Posterior cingulate gyrus (tissue), 11 donors: ENCODE measurements at regions not wholly inside any gene's neighbourhood (a gene's known extent, or its start where the extent isn't known, plus 50 kb on each side); places are given as distances from the start of the nearest gene placed in this dataset.

Experiments
- DNase-seq, 10 donors: peaks; one replicate each; pipeline versions ENCODE4 v3.0.0 to v3.0.0-alpha.2; 2020 to 2021; ENCODE audit warnings: mixed read lengths in 3 of 10
- intact Hi-C: fragments of 100-400 bp; cut with DNase I; formaldehyde crosslinking; loops from one replicate; pipeline ENCODE4 v1.15.1; 2023

GRCh38 chr4:187286525-187286924 lies 562.9 kb upstream of the FAT1 start:
- DNase-seq, result no peak
- intact Hi-C loops, result no loop called here

GRCh38 chr4:187289371-187289770 lies 565.7 kb upstream of the FAT1 start:
- DNase-seq, result no peak
- intact Hi-C loops, result no loop called here

- intact Hi-C loops, result no loop called here
- DNase-seq, result no peak
These were observed 571.2 kb upstream of the FAT1 start for GRCh38 chr4:187294861-187295260.

GRCh38 chr4:187301923-187302322 lies 578.3 kb upstream of the FAT1 start:
- DNase-seq, result no peak
- intact Hi-C loops, result no loop called here

- DNase-seq, result no peak
- intact Hi-C loops, result no loop called here
These were observed 578.9 kb upstream of the FAT1 start for GRCh38 chr4:187302457-187303150.

- intact Hi-C loops, result no loop called here
- DNase-seq, result peak in 1 of 10 donors; percentile 64
These were observed 580.5 kb upstream of the FAT1 start for GRCh38 chr4:187304133-187304532.

- intact Hi-C loops, result no loop called here
- DNase-seq, result no peak
These were observed 583.5 kb upstream of the FAT1 start for GRCh38 chr4:187307131-187307530.

- intact Hi-C loops, result no loop called here
- DNase-seq, result no peak
These were observed 585.8 kb upstream of the FAT1 start for GRCh38 chr4:187309456-187309855.

GRCh38 chr4:187312299-187312698 lies 588.6 kb upstream of the FAT1 start:
- no peak for DNase-seq
- intact Hi-C loops, result no loop called here

GRCh38 chr4:187317799-187318198 lies 594.1 kb upstream of the FAT1 start:
- peak in 1 of 10 donors; percentile 80 for DNase-seq
- intact Hi-C loops, result no loop called here

- no peak for DNase-seq
- intact Hi-C loops, result no loop called here
These were observed 598.1 kb upstream of the FAT1 start for GRCh38 chr4:187321711-187322110.

GRCh38 chr4:187332141-187332540 lies 608.5 kb upstream of the FAT1 start:
- DNase-seq, result no peak

GRCh38 chr4:187333151-187333550 lies 609.5 kb upstream of the FAT1 start:
- no peak for DNase-seq
- intact Hi-C loops, result no loop called here

More at GRCh38 chr4:187332141-187332540, 608.5 kb upstream of the FAT1 start:
- intact Hi-C loops, result no loop called here

GRCh38 chr4:187335339-187335738 lies 611.7 kb upstream of the FAT1 start:
- no peak for DNase-seq
- intact Hi-C loops, result no loop called here

- DNase-seq, result no peak
- intact Hi-C loops, result no loop called here
These were observed 631.1 kb upstream of the FAT1 start for GRCh38 chr4:187354740-187355139.

GRCh38 chr4:187357045-187357643 lies 633.5 kb upstream of the FAT1 start:
- DNase-seq, result no peak
- intact Hi-C loops, result no loop called here

- no peak for DNase-seq
- intact Hi-C loops, result no loop called here
These were observed 634.2 kb upstream of the FAT1 start for GRCh38 chr4:187357821-187358220.

GRCh38 chr4:187362937-187363857 lies 632.4 kb upstream of the ZFP42 start:
- intact Hi-C loops, result no loop called here
- DNase-seq, result peak in 3 of 10 donors; percentile 8 to 84 (median 56)

GRCh38 chr4:187364401-187364800 lies 631.2 kb upstream of the ZFP42 start:
- intact Hi-C loops, result no loop called here
- no peak for DNase-seq

GRCh38 chr4:187364851-187365250 lies 630.7 kb upstream of the ZFP42 start:
- intact Hi-C loops, result no loop called here
- DNase-seq, result no peak

GRCh38 chr4:187366530-187366929 lies 629.0 kb upstream of the ZFP42 start:
- intact Hi-C loops, result no loop called here
- no peak for DNase-seq
